ENCODE measurements at regions not wholly inside any gene's neighbourhood (a gene's known extent, or its start where the extent isn't known, plus 50 kb on each side); places are given as distances from the start of the nearest gene placed in this dataset.

DNA sequence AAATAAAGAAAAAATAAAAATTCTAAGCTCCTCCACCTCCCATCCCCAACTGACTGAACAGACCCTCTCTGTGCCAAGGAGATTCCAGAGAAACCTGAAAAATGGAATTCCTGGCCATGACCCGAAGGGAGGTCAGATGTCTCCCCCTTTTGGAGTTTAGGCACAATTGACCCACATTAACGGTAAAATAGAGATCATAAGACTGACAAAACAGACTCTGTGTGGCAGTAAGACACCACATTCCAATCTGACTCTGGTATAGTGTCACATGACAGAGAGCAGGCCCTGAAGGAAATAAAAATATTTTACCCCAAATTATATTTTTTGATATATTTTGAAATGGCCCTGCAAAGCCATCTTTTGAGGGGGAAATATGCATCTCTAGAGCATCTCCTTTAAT is 115.1 kb upstream of the ZKSCAN2 start (continued):
- TF ChIP-seq CBX8 (IDR thresholded peaks at IDR 0.05; ENCODE audit: borderline replicate concordance, low read depth, low read length) = no peak
- TF ChIP-seq, protein P1, sequence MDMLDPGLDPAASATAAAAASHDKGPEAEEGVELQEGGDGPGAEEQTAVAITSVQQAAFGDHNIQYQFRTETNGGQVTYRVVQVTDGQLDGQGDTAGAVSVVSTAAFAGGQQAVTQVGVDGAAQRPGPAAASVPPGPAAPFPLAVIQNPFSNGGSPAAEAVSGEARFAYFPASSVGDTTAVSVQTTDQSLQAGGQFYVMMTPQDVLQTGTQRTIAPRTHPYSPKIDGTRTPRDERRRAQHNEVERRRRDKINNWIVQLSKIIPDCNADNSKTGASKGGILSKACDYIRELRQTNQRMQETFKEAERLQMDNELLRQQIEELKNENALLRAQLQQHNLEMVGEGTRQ (IDR thresholded peaks at IDR 0.05; ENCODE audit: low read length) = no peak

Measured in H1 (cell line).